OCI-LY1 (cell line): ENCODE measurements at regions not wholly inside any gene's neighbourhood (a gene's known extent, or its start where the extent isn't known, plus 50 kb on each side); places are given as distances from the start of the nearest gene placed in this dataset.
"Not testable (repeated sequence)": the region's sequence is repeated elsewhere in the genome, so short reads cannot be mapped to it uniquely, and the experiment has no call there.

Source experiments
- H2AFZ ChIP-seq: fragments of 200-600 bp; sonication (generic), shearing (Covaris generic); 2 replicates; pipeline ENCODE4 v1.6.0; 2014; ENCODE audit warnings: antibody characterized with exemption, mild to moderate bottlenecking, low read length
- H3F3A ChIP-seq: fragments of 200-600 bp; sonication (generic), shearing (Covaris generic); 2 replicates; pipeline ENCODE4 v1.6.0; 2014; ENCODE audit warnings: mild to moderate bottlenecking, antibody characterized with exemption, low read length, moderate library complexity; ENCODE audit not compliant: insufficient read depth
- H3K27ac ChIP-seq: fragments of 200-600 bp; sonication (generic); 2 replicates; pipeline ENCODE4 v1.5.1; 2014; ENCODE audit warnings: low read length, mixed run types, mild to moderate bottlenecking, low read depth; ENCODE audit not compliant: poor library complexity, severe bottlenecking
- H3K27me3 ChIP-seq: fragments of 200-600 bp; sonication (generic); 2 replicates; pipeline ENCODE4 v1.6.0; 2014; ENCODE audit warnings: antibody characterized with exemption, mild to moderate bottlenecking, low read length, moderate library complexity; ENCODE audit not compliant: insufficient read depth
- H3K36me3 ChIP-seq: fragments of 200-600 bp; sonication (generic); 2 replicates; pipeline ENCODE4 v1.6.1; 2014; ENCODE audit warnings: mild to moderate bottlenecking, antibody characterized with exemption, low read length, moderate library complexity, mixed read lengths; ENCODE audit not compliant: insufficient read depth
- H3K4me1 ChIP-seq: fragments of 200-600 bp; sonication (generic); 2 replicates; pipeline ENCODE4 v1.5.1; 2014; ENCODE audit warnings: mild to moderate bottlenecking, low read length, moderate library complexity; ENCODE audit not compliant: insufficient read depth, severe bottlenecking
- H3K4me2 ChIP-seq: fragments of 200-600 bp; sonication (generic), shearing (Covaris generic); 2 replicates; pipeline ENCODE4 v1.6.1; 2014; ENCODE audit warnings: low read length
- H3K4me3 ChIP-seq: fragments of 200-600 bp; sonication (generic); 2 replicates; pipeline ENCODE4 v1.5.1; 2014; ENCODE audit warnings: low read length, low read depth, mild to moderate bottlenecking, mixed read lengths; ENCODE audit not compliant: poor library complexity, severe bottlenecking
- H3K79me2 ChIP-seq: fragments of 200-600 bp; shearing (Covaris generic); 2 replicates; pipeline ENCODE4 v1.6.1; 2016; ENCODE audit warnings: mixed run types, low read length, mixed read lengths; ENCODE audit not compliant: insufficient read depth
- H3K9ac ChIP-seq: fragments of 200-600 bp; sonication (generic), shearing (Covaris generic); 2 replicates; pipeline ENCODE4 v1.6.1; 2014; ENCODE audit warnings: mild to moderate bottlenecking, low read length, mixed read lengths
- H3K9me2 ChIP-seq: fragments of 200-600 bp; sonication (generic), shearing (Covaris generic); 2 replicates; pipeline ENCODE4 v1.6.1; 2014; ENCODE audit warnings: low read depth, mild to moderate bottlenecking, low read length, mixed read lengths
- H3K9me3 ChIP-seq: fragments of 200-600 bp; shearing (Covaris generic); 2 replicates; pipeline ENCODE4 v1.6.1; 2014; ENCODE audit warnings: low read length, mixed read lengths
- H4K20me1 ChIP-seq: fragments of 200-600 bp; sonication (generic), shearing (Covaris generic); 2 replicates; pipeline ENCODE4 v1.6.0; 2016; ENCODE audit warnings: mild to moderate bottlenecking, low read length; ENCODE audit not compliant: insufficient read depth
- EZH2 ChIP-seq: fragments of 200-600 bp; sonication (generic), shearing (Covaris generic); IDR thresholded peaks from 2 replicates; pipeline ENCODE4 v1.8.0; 2017; ENCODE audit warnings: borderline replicate concordance, mixed run types, mild to moderate bottlenecking, antibody characterized with exemption, low read length, moderate library complexity, mixed read lengths
- TF ChIP-seq, protein P1 (sequence below): fragments of 200-600 bp; sonication (generic), shearing (Covaris generic); IDR thresholded peaks from 2 replicates; pipeline ENCODE4 v1.5.1; 2017; ENCODE audit warnings: mild to moderate bottlenecking, antibody characterized with exemption, low read length, moderate library complexity, mixed read lengths

DNA sequence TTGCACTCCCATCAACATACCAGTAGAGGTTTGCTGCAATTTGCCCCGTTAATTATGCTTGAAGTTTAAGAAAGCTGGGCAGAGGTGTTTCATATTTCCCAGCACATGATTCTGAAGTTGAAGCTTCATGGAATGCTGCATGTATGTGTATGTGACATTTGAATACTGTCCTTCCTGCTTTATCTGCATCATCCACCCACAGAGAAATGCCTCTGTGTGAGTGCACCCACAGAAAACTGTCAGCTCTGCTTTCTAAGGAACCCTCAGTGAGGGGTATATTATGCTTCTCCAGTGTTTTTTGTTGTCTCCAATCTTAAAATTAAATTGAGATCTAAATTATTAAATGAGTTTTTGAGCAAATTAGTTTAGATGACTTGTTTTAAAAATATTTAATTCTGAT lies 358.1 kb upstream of the PIK3R1 start:
- H3K79me2 ChIP-seq = no peaks in the 10 kb centered on the region
- H3K4me3 ChIP-seq = no peak overlapping the region
- H3F3A ChIP-seq = no peaks in the 10 kb centered on the region
- H3K27me3 ChIP-seq = no peaks in the 10 kb centered on the region
- no peak overlapping the region for H3K9ac ChIP-seq
- H3K4me2 ChIP-seq = no peak overlapping the region
- H2AFZ ChIP-seq = no peak overlapping the region
- no peaks in the 10 kb centered on the region for H3K9me3 ChIP-seq
- H3K36me3 ChIP-seq = no peaks in the 10 kb centered on the region
- no peaks in the 10 kb centered on the region for H3K4me1 ChIP-seq
- no peak overlapping the region for H3K27ac ChIP-seq
- no peaks in the 10 kb centered on the region for H3K9me2 ChIP-seq
- no peaks in the 10 kb centered on the region for H4K20me1 ChIP-seq
- TF ChIP-seq, protein P1, sequence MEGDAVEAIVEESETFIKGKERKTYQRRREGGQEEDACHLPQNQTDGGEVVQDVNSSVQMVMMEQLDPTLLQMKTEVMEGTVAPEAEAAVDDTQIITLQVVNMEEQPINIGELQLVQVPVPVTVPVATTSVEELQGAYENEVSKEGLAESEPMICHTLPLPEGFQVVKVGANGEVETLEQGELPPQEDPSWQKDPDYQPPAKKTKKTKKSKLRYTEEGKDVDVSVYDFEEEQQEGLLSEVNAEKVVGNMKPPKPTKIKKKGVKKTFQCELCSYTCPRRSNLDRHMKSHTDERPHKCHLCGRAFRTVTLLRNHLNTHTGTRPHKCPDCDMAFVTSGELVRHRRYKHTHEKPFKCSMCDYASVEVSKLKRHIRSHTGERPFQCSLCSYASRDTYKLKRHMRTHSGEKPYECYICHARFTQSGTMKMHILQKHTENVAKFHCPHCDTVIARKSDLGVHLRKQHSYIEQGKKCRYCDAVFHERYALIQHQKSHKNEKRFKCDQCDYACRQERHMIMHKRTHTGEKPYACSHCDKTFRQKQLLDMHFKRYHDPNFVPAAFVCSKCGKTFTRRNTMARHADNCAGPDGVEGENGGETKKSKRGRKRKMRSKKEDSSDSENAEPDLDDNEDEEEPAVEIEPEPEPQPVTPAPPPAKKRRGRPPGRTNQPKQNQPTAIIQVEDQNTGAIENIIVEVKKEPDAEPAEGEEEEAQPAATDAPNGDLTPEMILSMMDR = no peak
- no peak for TF ChIP-seq EZH2

DNA sequence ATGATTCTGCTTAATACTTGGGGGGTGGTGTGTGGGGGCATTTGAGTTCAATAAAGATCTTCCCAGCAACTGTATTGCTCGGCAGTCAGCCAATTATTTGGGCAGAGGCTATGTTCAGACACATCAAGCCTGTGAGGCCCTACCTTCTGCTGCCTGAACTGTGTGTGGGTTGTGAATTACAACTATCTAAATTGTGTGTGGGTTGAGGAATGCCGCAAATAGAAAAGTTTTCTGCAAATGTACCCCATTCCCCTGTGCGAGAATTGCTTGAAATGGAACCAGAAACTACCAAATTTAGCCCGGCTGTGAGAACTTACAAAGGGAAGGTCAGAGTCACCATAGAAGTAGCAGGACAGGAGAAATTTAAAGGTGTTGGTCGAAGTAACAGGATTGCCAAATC lies 360.0 kb upstream of the PIK3R1 start:
- Histone ChIP-seq H3K9me2 (no peaks in the 10 kb centered on the region), H3K4me3 (no peak overlapping the region), H3F3A (no peaks in the 10 kb centered on the region), H3K36me3 (no peaks in the 10 kb centered on the region), H3K4me2 (no peak overlapping the region), H3K9me3 (no peaks in the 10 kb centered on the region), H3K27me3 (no peaks in the 10 kb centered on the region), H3K4me1 (no peaks in the 10 kb centered on the region), H3K27ac (no peak overlapping the region), H2AFZ (no peak overlapping the region), H3K79me2 (no peaks in the 10 kb centered on the region), H3K9ac (no peak overlapping the region), H4K20me1 (no peaks in the 10 kb centered on the region)
- TF ChIP-seq EZH2 = no peak
- TF ChIP-seq, protein P1 = no peak

DNA sequence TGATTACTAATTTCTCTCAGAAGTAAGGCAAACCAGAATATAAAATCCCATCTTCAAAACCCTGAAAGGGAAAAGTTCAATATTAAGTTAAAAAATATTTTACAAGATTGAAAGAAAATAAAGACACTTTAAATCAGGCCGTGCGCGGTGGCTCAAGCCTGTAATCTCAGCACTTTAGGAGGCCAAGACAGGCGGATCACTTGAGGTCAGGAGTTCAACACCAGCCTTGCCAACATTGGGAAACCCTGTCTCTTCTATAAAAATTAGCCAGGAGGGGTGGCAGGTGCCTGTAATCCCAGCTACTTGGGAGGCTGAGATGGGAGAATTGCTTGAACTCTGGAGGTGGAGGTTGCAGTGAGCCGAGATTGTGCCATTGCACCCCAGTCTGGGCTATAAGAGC lies 364.6 kb upstream of the PIK3R1 start:
- not testable (repeated sequence) for H3K4me1 ChIP-seq, H4K20me1 ChIP-seq, H3K4me2 ChIP-seq, H3K9ac ChIP-seq, H3K79me2 ChIP-seq, H2AFZ ChIP-seq, H3K36me3 ChIP-seq, H3F3A ChIP-seq, H3K27me3 ChIP-seq, H3K9me3 ChIP-seq, H3K9me2 ChIP-seq, H3K27ac ChIP-seq, H3K4me3 ChIP-seq

DNA sequence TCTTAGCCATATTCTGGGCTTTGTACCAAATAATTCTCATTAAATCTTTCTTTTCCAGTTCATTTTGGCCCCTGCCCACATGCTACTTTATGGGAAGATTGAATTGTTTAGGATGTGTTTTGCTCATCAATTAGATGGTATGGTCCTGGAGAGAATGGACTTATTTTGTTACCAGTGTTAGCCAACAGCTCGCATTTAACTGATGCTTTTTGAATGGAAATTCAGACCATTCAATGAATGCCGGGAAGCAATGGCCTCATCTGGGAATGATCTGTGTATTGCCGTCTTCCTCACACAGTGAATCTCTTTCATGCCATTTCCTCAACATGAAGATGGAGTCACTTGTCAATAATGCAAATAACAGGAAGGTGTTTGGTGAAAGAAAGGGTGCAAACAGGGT lies 370.6 kb upstream of the PIK3R1 start:
- H3K27ac ChIP-seq = no peak overlapping the region
- no peak overlapping the region for H3K4me2 ChIP-seq
- H3K9me3 ChIP-seq = no peaks in the 10 kb centered on the region
- no peaks in the 10 kb centered on the region for H4K20me1 ChIP-seq
- no peaks in the 10 kb centered on the region for H3K4me1 ChIP-seq
- H3K9me2 ChIP-seq = no peaks in the 10 kb centered on the region; the same call in 1 of the 2 replicates
- H3F3A ChIP-seq = no peaks in the 10 kb centered on the region
- H3K36me3 ChIP-seq = no peaks in the 10 kb centered on the region
- H3K9ac ChIP-seq = no peak overlapping the region
- no peaks in the 10 kb centered on the region for H3K27me3 ChIP-seq
- H3K4me3 ChIP-seq = no peak overlapping the region
- TF ChIP-seq, protein P1 = no peak
- TF ChIP-seq EZH2 = no peak
- no peak overlapping the region for H2AFZ ChIP-seq
- no peaks in the 10 kb centered on the region for H3K79me2 ChIP-seq
